C4-2B (cell line): ENCODE measurements at regions not wholly inside any gene's neighbourhood (a gene's known extent, or its start where the extent isn't known, plus 50 kb on each side); places are given as distances from the start of the nearest gene placed in this dataset.

Experiments used
- CTCF ChIP-seq: fragments of 450-650 bp; conservative IDR thresholded peaks from 2 replicates; pipeline ENCODE4 v1.5.1; 2017; ENCODE audit warnings: mild to moderate bottlenecking
- ZFX ChIP-seq: fragments of 450-650 bp; IDR thresholded peaks from 2 replicates; pipeline ENCODE4 v1.6.1; 2017

- TF ChIP-seq CTCF, result no peak
- TF ChIP-seq ZFX, result no peak
Measured at GRCh38 chr13:54682184-54682583, 1653.6 kb downstream of the OLFM4 start.
